ENCODE measurements at regions not wholly inside any gene's neighbourhood (a gene's known extent, or its start where the extent isn't known, plus 50 kb on each side); places are given as distances from the start of the nearest gene placed in this dataset.

DNA sequence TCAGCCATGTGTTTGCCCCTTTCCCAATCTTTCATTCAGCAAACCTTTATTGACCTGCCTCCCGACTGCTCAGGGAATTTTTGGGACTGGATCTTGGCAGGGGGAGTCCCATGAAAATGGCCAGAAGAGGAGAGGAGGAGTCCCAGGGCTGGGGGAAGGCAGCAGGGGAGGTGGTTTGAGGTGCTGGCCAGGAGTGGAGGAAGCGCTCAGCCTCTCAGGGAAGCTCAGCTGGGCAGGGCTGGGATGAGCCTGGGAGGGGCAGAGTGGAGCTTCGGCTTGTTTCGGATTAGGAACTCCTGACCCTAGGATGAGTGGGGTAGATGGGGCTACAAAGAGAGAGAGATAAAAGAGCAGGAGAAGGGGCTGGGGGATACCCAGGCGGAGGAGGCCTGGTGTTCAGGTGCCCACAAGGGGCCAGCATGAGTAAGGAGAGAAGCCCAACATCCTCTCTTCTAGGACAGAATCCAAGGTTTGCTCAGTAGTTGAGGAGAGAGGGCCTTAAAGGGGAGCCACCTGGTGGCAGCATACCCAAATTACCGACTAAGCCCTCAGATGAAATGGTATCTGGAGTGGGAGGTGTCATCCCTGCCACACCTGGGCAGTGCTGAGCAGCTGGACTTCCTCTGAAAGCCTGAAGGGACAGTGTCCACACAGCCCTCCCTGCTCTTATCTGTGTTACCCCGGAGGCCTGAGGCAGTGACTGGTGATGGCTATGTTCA is 91.1 kb downstream of the INHBB start:
- CTCF ChIA-PET, result no interaction called here
- TF ChIP-seq, protein P1, sequence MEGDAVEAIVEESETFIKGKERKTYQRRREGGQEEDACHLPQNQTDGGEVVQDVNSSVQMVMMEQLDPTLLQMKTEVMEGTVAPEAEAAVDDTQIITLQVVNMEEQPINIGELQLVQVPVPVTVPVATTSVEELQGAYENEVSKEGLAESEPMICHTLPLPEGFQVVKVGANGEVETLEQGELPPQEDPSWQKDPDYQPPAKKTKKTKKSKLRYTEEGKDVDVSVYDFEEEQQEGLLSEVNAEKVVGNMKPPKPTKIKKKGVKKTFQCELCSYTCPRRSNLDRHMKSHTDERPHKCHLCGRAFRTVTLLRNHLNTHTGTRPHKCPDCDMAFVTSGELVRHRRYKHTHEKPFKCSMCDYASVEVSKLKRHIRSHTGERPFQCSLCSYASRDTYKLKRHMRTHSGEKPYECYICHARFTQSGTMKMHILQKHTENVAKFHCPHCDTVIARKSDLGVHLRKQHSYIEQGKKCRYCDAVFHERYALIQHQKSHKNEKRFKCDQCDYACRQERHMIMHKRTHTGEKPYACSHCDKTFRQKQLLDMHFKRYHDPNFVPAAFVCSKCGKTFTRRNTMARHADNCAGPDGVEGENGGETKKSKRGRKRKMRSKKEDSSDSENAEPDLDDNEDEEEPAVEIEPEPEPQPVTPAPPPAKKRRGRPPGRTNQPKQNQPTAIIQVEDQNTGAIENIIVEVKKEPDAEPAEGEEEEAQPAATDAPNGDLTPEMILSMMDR (IDR thresholded peaks at IDR 0.05; ENCODE audit: low read depth, low read length), result peak; percentile 39
- H3K9me3 ChIP-seq (ENCODE audit: control insufficient read depth, insufficient read depth, low read length), result no peaks in the 10 kb centered on the region; the same call in 1 of the 2 replicates
- H3K27ac ChIP-seq (ENCODE audit: low read depth, low read length), result no peak overlapping the region
- no peak for DNase-seq (ENCODE audit: low read depth, low spot score)
- peaks cover 75% of the 10 kb centered on the region for H3K27me3 ChIP-seq (ENCODE audit: control insufficient read depth, insufficient read depth, low read length)
- POLR2A ChIA-PET, result no interaction called here
- H3K4me3 ChIP-seq (ENCODE audit: low read depth, low read length), result no peak overlapping the region

DNA sequence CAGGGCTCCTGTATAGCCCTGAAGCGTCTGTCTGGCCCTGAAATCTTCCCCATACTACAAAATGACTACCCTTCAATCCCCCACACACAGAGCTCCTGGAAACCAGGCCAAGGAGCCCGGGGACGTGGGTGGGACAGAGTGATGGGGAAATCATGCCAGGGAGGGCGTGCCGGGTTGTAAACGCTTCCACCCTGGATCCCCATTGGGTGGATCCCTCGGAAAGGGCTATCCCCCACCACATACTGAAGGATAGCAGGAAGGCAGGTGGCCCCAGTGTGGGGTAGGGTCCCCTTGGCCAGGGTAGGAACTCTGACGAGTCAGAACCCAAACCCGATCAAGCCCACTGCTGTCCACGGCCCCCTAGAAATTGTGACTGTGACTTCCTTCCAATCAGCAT is 91.7 kb downstream of the INHBB start:
- DNase-seq (ENCODE audit: low read depth, low spot score), result no peak
- H3K27me3 ChIP-seq (ENCODE audit: control insufficient read depth, insufficient read depth, low read length), result peaks cover 75% of the 10 kb centered on the region
- no peaks in the 10 kb centered on the region; the same call in 1 of the 2 replicates for H3K9me3 ChIP-seq (ENCODE audit: control insufficient read depth, insufficient read depth, low read length)
- CTCF ChIA-PET, result no interaction called here
- POLR2A ChIA-PET, result no interaction called here
- no peak overlapping the region for H3K27ac ChIP-seq (ENCODE audit: low read depth, low read length)
- no peak overlapping the region for H3K4me3 ChIP-seq (ENCODE audit: low read depth, low read length)
- TF ChIP-seq, protein P1 (IDR thresholded peaks at IDR 0.05; ENCODE audit: low read depth, low read length), result no peak

DNA sequence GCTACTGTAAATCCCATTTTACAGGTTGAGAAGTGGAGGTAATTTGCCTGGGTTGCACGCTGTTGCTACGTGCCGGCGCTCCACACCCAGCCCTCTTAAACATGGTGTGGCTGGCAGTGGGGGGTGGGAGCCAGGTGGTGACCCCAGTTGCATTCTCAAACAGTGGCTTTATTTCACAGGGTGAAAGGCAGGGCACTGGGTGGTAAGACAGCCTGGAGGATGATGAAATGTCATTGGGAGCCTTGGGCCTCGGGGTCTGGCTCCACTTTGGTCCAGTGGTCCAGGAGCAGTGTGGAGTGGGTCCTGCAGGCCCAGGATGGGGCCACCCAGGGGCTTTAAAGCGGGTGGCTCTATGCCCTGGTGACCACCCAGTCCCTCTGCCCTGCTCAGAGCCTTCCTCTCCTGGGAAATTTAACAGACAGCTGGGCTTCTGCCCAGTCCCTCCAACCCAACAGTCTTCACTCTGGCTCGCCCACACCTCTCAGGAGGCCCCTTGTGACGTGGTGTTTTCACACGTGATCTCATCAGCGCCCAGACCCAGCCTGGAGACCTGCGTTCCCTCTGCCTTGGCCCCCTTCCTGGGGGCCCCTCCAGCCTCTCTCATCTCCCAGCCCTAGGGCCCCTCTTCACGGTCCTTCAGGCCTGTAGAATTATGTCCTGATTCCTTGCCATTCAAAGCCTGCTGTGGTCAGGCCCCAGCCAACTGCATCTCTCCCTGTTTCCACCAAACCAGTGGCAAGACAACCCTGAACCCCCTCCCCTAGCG is 92.5 kb downstream of the INHBB start:
- H3K9me3 ChIP-seq (ENCODE audit: control insufficient read depth, insufficient read depth, low read length), result peaks cover 6% of the 10 kb centered on the region; the same call in 1 of the 2 replicates
- ChIA-PET POLR2A (no interaction called here), CTCF (interaction anchor here (0.6 kb wide), 1 partner anchor 78 kb away, joined by 4 read pairs; no protein-coding TSS in a partner anchor)
- no peak overlapping the region for H3K4me3 ChIP-seq (ENCODE audit: low read depth, low read length)
- TF ChIP-seq, protein P1 (IDR thresholded peaks at IDR 0.05; ENCODE audit: low read depth, low read length), result no peak
- DNase-seq (ENCODE audit: low read depth, low spot score), result no peak
- H3K27ac ChIP-seq (ENCODE audit: low read depth, low read length), result no peak overlapping the region
- H3K27me3 ChIP-seq (ENCODE audit: control insufficient read depth, insufficient read depth, low read length), result peaks cover 84% of the 10 kb centered on the region

DNA sequence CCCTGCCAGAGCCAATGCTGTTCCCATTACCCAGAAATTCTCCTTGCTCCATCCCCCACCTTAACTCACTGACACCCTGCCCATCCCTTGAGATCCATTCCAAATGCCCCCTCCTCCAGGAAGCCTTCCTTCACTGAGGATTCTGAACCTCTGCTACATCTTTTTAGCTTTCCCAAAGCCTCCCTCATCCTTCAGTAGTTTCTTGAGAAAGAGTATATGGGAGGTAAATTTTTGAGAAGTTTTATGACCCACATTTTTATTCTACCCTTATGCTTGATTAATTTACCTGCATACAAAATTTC is 93.1 kb downstream of the INHBB start:
- H3K9me3 ChIP-seq (ENCODE audit: control insufficient read depth, insufficient read depth, low read length), result peaks cover 6% of the 10 kb centered on the region; the same call in 1 of the 2 replicates
- H3K27me3 ChIP-seq (ENCODE audit: control insufficient read depth, insufficient read depth, low read length), result peaks cover 86% of the 10 kb centered on the region
- DNase-seq (ENCODE audit: low read depth, low spot score), result no peak
- CTCF ChIA-PET, result interaction anchor here (0.6 kb wide), 2 partner anchors 78 to 91 kb away, joined by 4 to 5 read pairs; no protein-coding TSS in a partner anchor
- POLR2A ChIA-PET, result no interaction called here
- TF ChIP-seq, protein P1 (IDR thresholded peaks at IDR 0.05; ENCODE audit: low read depth, low read length), result no peak
- H3K27ac ChIP-seq (ENCODE audit: low read depth, low read length), result no peak overlapping the region
- no peak overlapping the region for H3K4me3 ChIP-seq (ENCODE audit: low read depth, low read length)

Data from AG04450 (cell line).